HEK293 (cell line): ENCODE measurements at regions not wholly inside any gene's neighbourhood (a gene's known extent, or its start where the extent isn't known, plus 50 kb on each side); places are given as distances from the start of the nearest gene placed in this dataset.

Experiments used
- CTCF ChIA-PET: fragments of 350-600 bp; formaldehyde crosslinking; extraction: SDS; loops from one replicate; lab custom pipeline; 2021; ENCODE audit warnings: antibody characterized with exemption; lab: Yijun Ruan, JAX
- POLR2A ChIA-PET: fragments of 300-600 bp; formaldehyde crosslinking; extraction: SDS; loops from one replicate; lab custom pipeline; 2020; ENCODE audit warnings: antibody characterized with exemption, inconsistent platforms; lab: Yijun Ruan, JAX
- H3K27ac ChIP-seq: fragments of 200-500 bp; sonication (Bioruptor generic); 2 replicates; pipeline ENCODE4 v1.5.1; 2014; ENCODE audit warnings: low read depth, low read length, control low read depth, inconsistent platforms; ENCODE audit errors: extremely low read depth
- H3K36me3 ChIP-seq, 2 experiments: fragments of 200-500 bp in 1 of 2; sonication (Bioruptor generic) in 1 of 2; 1 replicate in 1 of 2; 2 replicates in 1 of 2; pipeline ENCODE4 v1.5.1; 2014 to 2017; ENCODE audit warnings: inconsistent platforms in 2 of 2, low read length in 2 of 2; ENCODE audit not compliant: control insufficient read depth in 2 of 2, insufficient read depth in 1 of 2
- H3K4me1 ChIP-seq: fragments of 200-500 bp; sonication (Bioruptor generic); 2 replicates; pipeline ENCODE4 v1.5.1; 2014; ENCODE audit warnings: mild to moderate bottlenecking, low read length, inconsistent platforms; ENCODE audit not compliant: control insufficient read depth, insufficient read depth
- H3K4me3 ChIP-seq: 2 replicates; pipeline ENCODE4 v1.5.1; 2011; ENCODE audit warnings: low read depth, mild to moderate bottlenecking, control low read depth, low read length, moderate library complexity
- H3K9me3 ChIP-seq: fragments of 200-500 bp; sonication (Bioruptor generic); 2 replicates; pipeline ENCODE4 v1.5.1; 2014; ENCODE audit warnings: low read depth, low read length, inconsistent platforms; ENCODE audit not compliant: control insufficient read depth, insufficient read depth
- BCL6B ChIP-seq: fragments of 450-650 bp; formaldehyde crosslinking; IDR thresholded peaks from 2 replicates; pipeline ENCODE4 v1.5.1; 2017; ENCODE audit warnings: missing biosample characterization, missing genetic modification characterization
- CTCF ChIP-seq: fragments of 450-650 bp; formaldehyde crosslinking; IDR thresholded peaks from 2 replicates; pipeline ENCODE4 v1.5.1; 2016; ENCODE audit warnings: missing biosample characterization, missing genetic modification characterization
- KLF16 ChIP-seq: fragments of 450-650 bp; formaldehyde crosslinking; IDR thresholded peaks from 2 replicates; pipeline ENCODE4 v1.5.1; 2017; ENCODE audit warnings: missing biosample characterization, missing genetic modification characterization
- MEIS1 ChIP-seq: sonication (generic); formaldehyde crosslinking; IDR thresholded peaks from 2 replicates; pipeline ENCODE4 v1.8.1; 2022; ENCODE audit warnings: missing genetic modification reagents, mild to moderate bottlenecking, borderline replicate concordance
- SETDB1 ChIP-seq: IDR thresholded peaks from one replicate; pipeline ENCODE4 v1.6.1; 2017; ENCODE audit warnings: mild to moderate bottlenecking, low read length, moderate library complexity, mixed read lengths; ENCODE audit not compliant: insufficient read length
- WT1 ChIP-seq: fragments of 450-650 bp; formaldehyde crosslinking; IDR thresholded peaks from 2 replicates; pipeline ENCODE4 v1.5.1; 2016; ENCODE audit warnings: missing biosample characterization, missing genetic modification characterization
- ZNF146 ChIP-seq: fragments of 450-650 bp; formaldehyde crosslinking; IDR thresholded peaks from 2 replicates; pipeline ENCODE4 v1.5.1; 2016; ENCODE audit warnings: missing biosample characterization, missing genetic modification characterization
- ZNF155 ChIP-seq: fragments of 450-650 bp; formaldehyde crosslinking; IDR thresholded peaks from 2 replicates; pipeline ENCODE4 v1.5.1; 2016; ENCODE audit warnings: missing biosample characterization, missing genetic modification characterization
- ZNF394 ChIP-seq: fragments of 450-650 bp; formaldehyde crosslinking; IDR thresholded peaks from 2 replicates; pipeline ENCODE4 v1.5.1; 2016; ENCODE audit warnings: missing biosample characterization, missing genetic modification characterization, mild to moderate bottlenecking, moderate library complexity, borderline replicate concordance
- ZNF549 ChIP-seq: fragments of 450-650 bp; IDR thresholded peaks from 2 replicates; pipeline ENCODE4 v1.5.1; 2018; ENCODE audit warnings: missing biosample characterization, missing genetic modification characterization, mild to moderate bottlenecking, inconsistent platforms, moderate library complexity
- ZNF571 ChIP-seq: fragments of 450-650 bp; formaldehyde crosslinking; IDR thresholded peaks from 2 replicates; pipeline ENCODE4 v1.5.0; 2017; ENCODE audit warnings: missing biosample characterization, missing genetic modification characterization
- ZNF596 ChIP-seq: fragments of 450-650 bp; IDR thresholded peaks from 2 replicates; pipeline ENCODE4 v1.5.0; 2018; ENCODE audit warnings: missing biosample characterization, mild to moderate bottlenecking, missing genetic modification characterization, moderate library complexity
- ZNF645 ChIP-seq: fragments of 450-650 bp; formaldehyde crosslinking; IDR thresholded peaks from 2 replicates; pipeline ENCODE4; 2016; ENCODE audit warnings: missing biosample characterization, missing genetic modification characterization
- ZNF768 ChIP-seq: fragments of 450-650 bp; formaldehyde crosslinking; IDR thresholded peaks from 2 replicates; pipeline ENCODE4 v1.5.1; 2018; ENCODE audit warnings: missing biosample characterization, mild to moderate bottlenecking, missing genetic modification characterization
- ZNF830 ChIP-seq: fragments of 450-650 bp; IDR thresholded peaks from 2 replicates; pipeline ENCODE4 v1.5.0; 2018; ENCODE audit warnings: missing biosample characterization, missing genetic modification characterization, low read depth, mild to moderate bottlenecking, moderate library complexity
- ZSCAN5A ChIP-seq: fragments of 450-650 bp; formaldehyde crosslinking; IDR thresholded peaks from 2 replicates; pipeline ENCODE4 v1.5.1; 2016; ENCODE audit warnings: missing biosample characterization, missing genetic modification characterization
- TF ChIP-seq, protein P1 (sequence below): IDR thresholded peaks from 2 replicates; pipeline ENCODE4 v1.6.1; 2011; ENCODE audit warnings: mild to moderate bottlenecking, low read depth, low read length, borderline replicate concordance
- TF ChIP-seq, protein P2 (sequence below): fragments of 450-650 bp; formaldehyde crosslinking; IDR thresholded peaks from 2 replicates; pipeline ENCODE4 v1.5.1; 2016; ENCODE audit warnings: missing biosample characterization, missing genetic modification characterization
- TF ChIP-seq, protein P3 (sequence below): fragments of 450-650 bp; formaldehyde crosslinking; IDR thresholded peaks from 2 replicates; pipeline ENCODE4 v1.5.1; 2016; ENCODE audit warnings: missing biosample characterization, missing genetic modification characterization

DNA sequence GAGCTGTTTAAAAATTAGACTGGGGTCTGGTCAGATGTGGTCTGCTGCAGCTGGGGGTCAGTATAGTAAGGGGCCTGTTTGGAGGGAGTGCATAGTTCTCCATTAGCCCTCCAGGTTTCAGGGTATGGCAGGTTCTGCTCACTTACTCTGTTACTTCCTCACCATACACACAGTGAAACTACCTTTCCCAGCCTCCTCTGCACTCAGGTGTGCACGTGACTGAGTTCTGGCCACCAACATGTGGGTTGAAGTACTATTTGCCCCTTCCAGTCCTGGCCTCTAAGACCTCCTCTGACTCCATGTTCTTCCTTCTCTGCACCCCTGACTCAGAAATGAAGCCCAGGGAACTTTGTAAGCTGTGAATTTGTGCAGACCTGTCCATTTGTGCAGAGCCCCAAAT is 190.5 kb upstream of the CLINT1 start (continued):
- TF ChIP-seq BCL6B: no peak
- TF ChIP-seq ZNF155 (tag by site-specific recombination): no peak
- TF ChIP-seq CTCF (tag by site-specific recombination): no peak
- no peak for TF ChIP-seq ZNF645 (tag by site-specific recombination)

DNA sequence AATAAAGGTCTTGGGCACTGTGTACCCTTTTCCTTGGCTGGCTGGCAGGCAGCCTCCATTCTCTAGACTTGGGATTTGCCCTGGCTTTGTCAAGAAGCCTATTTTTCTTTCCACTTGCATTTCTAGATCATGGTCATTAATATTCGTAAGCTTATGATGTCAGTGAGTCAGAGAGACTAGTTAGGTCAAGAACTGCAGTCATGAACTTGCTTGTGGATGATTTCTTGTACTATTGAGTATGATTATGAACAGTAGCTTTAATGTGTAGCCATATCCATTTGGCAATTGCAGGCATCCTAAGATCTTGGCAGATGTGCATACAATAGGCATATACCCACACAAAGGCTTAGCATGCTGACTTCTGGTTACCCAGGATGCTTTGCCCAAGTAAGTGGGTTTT is 186.8 kb upstream of the CLINT1 start:
- H3K4me1 ChIP-seq: peaks cover 2% of the 10 kb centered on the region; the same call in 1 of the 2 replicates
- no peak overlapping the region for H3K4me3 ChIP-seq
- ChIA-PET CTCF (no interaction called here), POLR2A (no interaction called here)
- TF ChIP-seq ZNF830 (tag by site-specific recombination): no peak
- TF ChIP-seq, protein P1, sequence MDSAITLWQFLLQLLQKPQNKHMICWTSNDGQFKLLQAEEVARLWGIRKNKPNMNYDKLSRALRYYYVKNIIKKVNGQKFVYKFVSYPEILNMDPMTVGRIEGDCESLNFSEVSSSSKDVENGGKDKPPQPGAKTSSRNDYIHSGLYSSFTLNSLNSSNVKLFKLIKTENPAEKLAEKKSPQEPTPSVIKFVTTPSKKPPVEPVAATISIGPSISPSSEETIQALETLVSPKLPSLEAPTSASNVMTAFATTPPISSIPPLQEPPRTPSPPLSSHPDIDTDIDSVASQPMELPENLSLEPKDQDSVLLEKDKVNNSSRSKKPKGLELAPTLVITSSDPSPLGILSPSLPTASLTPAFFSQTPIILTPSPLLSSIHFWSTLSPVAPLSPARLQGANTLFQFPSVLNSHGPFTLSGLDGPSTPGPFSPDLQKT: no peak
- TF ChIP-seq, protein P2, sequence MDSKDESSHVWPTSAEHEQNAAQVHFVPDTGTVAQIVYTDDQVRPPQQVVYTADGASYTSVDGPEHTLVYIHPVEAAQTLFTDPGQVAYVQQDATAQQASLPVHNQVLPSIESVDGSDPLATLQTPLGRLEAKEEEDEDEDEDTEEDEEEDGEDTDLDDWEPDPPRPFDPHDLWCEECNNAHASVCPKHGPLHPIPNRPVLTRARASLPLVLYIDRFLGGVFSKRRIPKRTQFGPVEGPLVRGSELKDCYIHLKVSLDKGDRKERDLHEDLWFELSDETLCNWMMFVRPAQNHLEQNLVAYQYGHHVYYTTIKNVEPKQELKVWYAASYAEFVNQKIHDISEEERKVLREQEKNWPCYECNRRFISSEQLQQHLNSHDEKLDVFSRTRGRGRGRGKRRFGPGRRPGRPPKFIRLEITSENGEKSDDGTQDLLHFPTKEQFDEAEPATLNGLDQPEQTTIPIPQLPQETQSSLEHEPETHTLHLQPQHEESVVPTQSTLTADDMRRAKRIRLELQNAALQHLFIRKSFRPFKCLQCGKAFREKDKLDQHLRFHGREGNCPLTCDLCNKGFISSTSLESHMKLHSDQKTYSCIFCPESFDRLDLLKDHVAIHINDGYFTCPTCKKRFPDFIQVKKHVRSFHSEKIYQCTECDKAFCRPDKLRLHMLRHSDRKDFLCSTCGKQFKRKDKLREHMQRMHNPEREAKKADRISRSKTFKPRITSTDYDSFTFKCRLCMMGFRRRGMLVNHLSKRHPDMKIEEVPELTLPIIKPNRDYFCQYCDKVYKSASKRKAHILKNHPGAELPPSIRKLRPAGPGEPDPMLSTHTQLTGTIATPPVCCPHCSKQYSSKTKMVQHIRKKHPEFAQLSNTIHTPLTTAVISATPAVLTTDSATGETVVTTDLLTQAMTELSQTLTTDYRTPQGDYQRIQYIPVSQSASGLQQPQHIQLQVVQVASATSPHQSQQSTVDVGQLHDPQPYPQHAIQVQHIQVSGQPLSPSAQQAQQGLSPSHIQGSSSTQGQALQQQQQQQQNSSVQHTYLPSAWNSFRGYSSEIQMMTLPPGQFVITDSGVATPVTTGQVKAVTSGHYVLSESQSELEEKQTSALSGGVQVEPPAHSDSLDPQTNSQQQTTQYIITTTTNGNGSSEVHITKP: no peak
- TF ChIP-seq, protein P3, sequence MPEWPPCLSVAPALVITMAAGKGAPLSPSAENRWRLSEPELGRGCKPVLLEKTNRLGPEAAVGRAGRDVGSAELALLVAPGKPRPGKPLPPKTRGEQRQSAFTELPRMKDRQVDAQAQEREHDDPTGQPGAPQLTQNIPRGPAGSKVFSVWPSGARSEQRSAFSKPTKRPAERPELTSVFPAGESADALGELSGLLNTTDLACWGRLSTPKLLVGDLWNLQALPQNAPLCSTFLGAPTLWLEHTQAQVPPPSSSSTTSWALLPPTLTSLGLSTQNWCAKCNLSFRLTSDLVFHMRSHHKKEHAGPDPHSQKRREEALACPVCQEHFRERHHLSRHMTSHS: no peak
- TF ChIP-seq ZSCAN5A (tag by site-specific recombination): no peak
- TF ChIP-seq MEIS1 (CRISPR knock-in tag): no peak
- TF ChIP-seq ZNF146 (tag by site-specific recombination): no peak
- TF ChIP-seq ZNF394 (tag by site-specific recombination): no peak
- no peak for TF ChIP-seq ZNF768 (tag by site-specific recombination)
- no peak for TF ChIP-seq SETDB1
- TF ChIP-seq KLF16 (tag by site-specific recombination): no peak
- TF ChIP-seq WT1 (tag by site-specific recombination): no peak
- no peak for TF ChIP-seq ZNF571 (tag by site-specific recombination)
- TF ChIP-seq ZNF596 (tag by site-specific recombination): no peak
- no peak for TF ChIP-seq ZNF549 (tag by site-specific recombination)
- no peak overlapping the region for H3K27ac ChIP-seq
- no peaks in the 10 kb centered on the region for H3K36me3 ChIP-seq
- no peaks in the 10 kb centered on the region for H3K9me3 ChIP-seq
